A673 (cell line): ENCODE measurements at regions not wholly inside any gene's neighbourhood (a gene's known extent, or its start where the extent isn't known, plus 50 kb on each side); places are given as distances from the start of the nearest gene placed in this dataset.

Experiments
- BruUV-seq: library from RNA; stranded (reverse); fragments of 400-500 nt; replicated peaks from 2 replicates; lab custom pipeline; 2021; lab: Mats Ljungman, UMichigan
- CTCF ChIA-PET: fragments of 300-600 bp; sonication (Branson Sonifier 250); formaldehyde crosslinking; loops from one replicate; lab custom pipeline; 2022; ENCODE audit warnings: antibody characterized with exemption; lab: Charles Lee
- POLR2A ChIA-PET: fragments of 300-600 bp; sonication (Branson Sonifier 250); formaldehyde crosslinking; loops from one replicate; lab custom pipeline; 2022; ENCODE audit warnings: antibody characterized with exemption; ENCODE audit not compliant: low non-redundant PET; lab: Charles Lee
- DNase-seq: peaks from one replicate; pipeline ENCODE4 v3.0.0-alpha.2; 2015; ENCODE audit warnings: low spot score
- H3K27ac ChIP-seq: fragments of 200-600 bp; sonication (generic); 2 replicates; pipeline ENCODE4 v1.5.1; 2016; ENCODE audit warnings: mixed run types, low read depth, mild to moderate bottlenecking, mixed read lengths, antibody characterized with exemption, low read length; ENCODE audit not compliant: poor library complexity, severe bottlenecking
- H3K27me3 ChIP-seq: fragments of 200-600 bp; sonication (generic); replicated peaks from 2 replicates; pipeline ENCODE4 v1.6.1; 2017; ENCODE audit warnings: mixed run types, low read depth, mild to moderate bottlenecking, mixed read lengths, antibody characterized with exemption, low read length; ENCODE audit not compliant: insufficient read depth, poor library complexity
- H3K36me3 ChIP-seq: fragments of 200-600 bp; sonication (generic); 2 replicates; pipeline ENCODE4 v1.6.1; 2016; ENCODE audit warnings: mixed run types, mild to moderate bottlenecking, mixed read lengths, antibody characterized with exemption, low read length; ENCODE audit not compliant: insufficient read depth, poor library complexity, severe bottlenecking
- H3K4me1 ChIP-seq: fragments of 200-600 bp; sonication (generic); 2 replicates; pipeline ENCODE4 v1.6.1; 2017; ENCODE audit warnings: mixed run types, mild to moderate bottlenecking, mixed read lengths, antibody characterized with exemption, low read length; ENCODE audit not compliant: insufficient read depth, poor library complexity, severe bottlenecking
- H3K4me3 ChIP-seq: fragments of 200-600 bp; sonication (generic); 2 replicates; pipeline ENCODE4 v1.5.1; 2016; ENCODE audit warnings: low read depth, mixed run types, mild to moderate bottlenecking, mixed read lengths, low read length; ENCODE audit not compliant: poor library complexity, severe bottlenecking
- H3K9me3 ChIP-seq: fragments of 200-600 bp; sonication (generic); 2 replicates; pipeline ENCODE4 v1.6.1; 2016; ENCODE audit warnings: mixed run types, low read depth, mild to moderate bottlenecking, mixed read lengths, antibody characterized with exemption, low read length; ENCODE audit not compliant: poor library complexity, severe bottlenecking
- EZH2 ChIP-seq: fragments of 200-600 bp; sonication (generic); IDR thresholded peaks from 2 replicates; pipeline ENCODE4 v1.6.1; 2017; ENCODE audit warnings: borderline replicate concordance, low read depth, mild to moderate bottlenecking, mixed read lengths, antibody characterized with exemption, low read length; ENCODE audit not compliant: poor library complexity, severe bottlenecking
- intact Hi-C: fragments of 100-400 bp; cut with micrococcal nuclease; formaldehyde crosslinking; loops from one replicate; pipeline ENCODE4 v1.10.0; 2022; ENCODE audit not compliant: unreplicated experiment
- TF ChIP-seq, protein P1 (sequence below): fragments of 300-800, 200-600 bp; sonication (generic); conservative IDR thresholded peaks from 2 replicates; pipeline ENCODE4 v1.5.1; 2017; ENCODE audit warnings: low read depth, mild to moderate bottlenecking, antibody characterized with exemption, low read length, moderate library complexity, mixed read lengths

DNA sequence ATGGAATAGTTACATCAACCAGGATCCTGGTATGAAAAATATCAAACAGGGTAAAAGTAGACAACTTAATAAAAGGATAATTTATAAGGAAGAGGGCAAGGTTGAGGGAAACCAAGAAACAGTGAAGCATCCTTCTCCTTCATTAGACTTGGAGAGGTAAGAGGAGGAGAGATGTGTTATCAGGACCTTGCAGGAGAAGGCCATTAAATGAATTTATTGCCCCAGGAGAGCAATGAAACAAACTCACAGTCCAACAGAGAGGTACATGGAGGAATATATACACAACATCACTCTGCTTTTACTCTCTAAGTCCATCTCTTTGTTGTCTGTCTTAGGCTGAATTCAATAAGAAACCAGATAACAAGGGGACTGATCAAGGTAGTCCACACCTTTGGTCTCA, 966.2 kb downstream of the SORCS1 start:
- DNase-seq = no peak
- no TSS peak for BruUV-seq
- ChIA-PET POLR2A (no interaction called here), CTCF (no interaction called here)
- no peaks in the 10 kb centered on the region for H3K4me1 ChIP-seq
- no peak overlapping the region for H3K4me3 ChIP-seq
- no peaks in the 10 kb centered on the region for H3K36me3 ChIP-seq
- no peaks in the 10 kb centered on the region for H3K27me3 ChIP-seq
- no peak overlapping the region for H3K27ac ChIP-seq
- intact Hi-C loops = no loop called here
- no peaks in the 10 kb centered on the region for H3K9me3 ChIP-seq
- no peak for TF ChIP-seq EZH2
- TF ChIP-seq, protein P1, sequence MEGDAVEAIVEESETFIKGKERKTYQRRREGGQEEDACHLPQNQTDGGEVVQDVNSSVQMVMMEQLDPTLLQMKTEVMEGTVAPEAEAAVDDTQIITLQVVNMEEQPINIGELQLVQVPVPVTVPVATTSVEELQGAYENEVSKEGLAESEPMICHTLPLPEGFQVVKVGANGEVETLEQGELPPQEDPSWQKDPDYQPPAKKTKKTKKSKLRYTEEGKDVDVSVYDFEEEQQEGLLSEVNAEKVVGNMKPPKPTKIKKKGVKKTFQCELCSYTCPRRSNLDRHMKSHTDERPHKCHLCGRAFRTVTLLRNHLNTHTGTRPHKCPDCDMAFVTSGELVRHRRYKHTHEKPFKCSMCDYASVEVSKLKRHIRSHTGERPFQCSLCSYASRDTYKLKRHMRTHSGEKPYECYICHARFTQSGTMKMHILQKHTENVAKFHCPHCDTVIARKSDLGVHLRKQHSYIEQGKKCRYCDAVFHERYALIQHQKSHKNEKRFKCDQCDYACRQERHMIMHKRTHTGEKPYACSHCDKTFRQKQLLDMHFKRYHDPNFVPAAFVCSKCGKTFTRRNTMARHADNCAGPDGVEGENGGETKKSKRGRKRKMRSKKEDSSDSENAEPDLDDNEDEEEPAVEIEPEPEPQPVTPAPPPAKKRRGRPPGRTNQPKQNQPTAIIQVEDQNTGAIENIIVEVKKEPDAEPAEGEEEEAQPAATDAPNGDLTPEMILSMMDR = no peak

- ChIA-PET POLR2A (no interaction called here), CTCF (interaction anchor here (0.5 kb wide), 1 partner anchor 1128 kb away, joined by 6 read pairs; no protein-coding TSS in a partner anchor)
- H3K4me3 ChIP-seq = no peak overlapping the region
- H3K9me3 ChIP-seq = no peaks in the 10 kb centered on the region
- BruUV-seq = no TSS peak
- TF ChIP-seq EZH2 = no peak
- TF ChIP-seq, protein P1 = peak; percentile 84
- no peaks in the 10 kb centered on the region for H3K27me3 ChIP-seq
- H3K36me3 ChIP-seq = no peaks in the 10 kb centered on the region
- DNase-seq = peak; percentile 70
- H3K27ac ChIP-seq = no peak overlapping the region
- intact Hi-C loops = loop anchor here (2.0 kb wide), 1 partner anchor 1126 kb away; no protein-coding TSS in a partner anchor
- H3K4me1 ChIP-seq = no peaks in the 10 kb centered on the region
Observed at GRCh38 chr10:106189292-106189691, 975.2 kb downstream of the SORCS1 start.

GRCh38 chr10:106185951-106186350, 978.6 kb downstream of the SORCS1 start:
- Histone ChIP-seq H3K27ac (no peak overlapping the region), H3K36me3 (no peaks in the 10 kb centered on the region), H3K9me3 (no peaks in the 10 kb centered on the region), H3K4me3 (no peak overlapping the region), H3K27me3 (no peaks in the 10 kb centered on the region), H3K4me1 (no peaks in the 10 kb centered on the region)
- intact Hi-C loops = no loop called here
- TF ChIP-seq, protein P1 = no peak
- TF ChIP-seq EZH2 = no peak
- no TSS peak for BruUV-seq
- DNase-seq = no peak
- POLR2A ChIA-PET = no interaction called here
- CTCF ChIA-PET = no interaction called here
